ENCODE measurements at regions not wholly inside any gene's neighbourhood (a gene's known extent, or its start where the extent isn't known, plus 50 kb on each side); places are given as distances from the start of the nearest gene placed in this dataset.

DNA sequence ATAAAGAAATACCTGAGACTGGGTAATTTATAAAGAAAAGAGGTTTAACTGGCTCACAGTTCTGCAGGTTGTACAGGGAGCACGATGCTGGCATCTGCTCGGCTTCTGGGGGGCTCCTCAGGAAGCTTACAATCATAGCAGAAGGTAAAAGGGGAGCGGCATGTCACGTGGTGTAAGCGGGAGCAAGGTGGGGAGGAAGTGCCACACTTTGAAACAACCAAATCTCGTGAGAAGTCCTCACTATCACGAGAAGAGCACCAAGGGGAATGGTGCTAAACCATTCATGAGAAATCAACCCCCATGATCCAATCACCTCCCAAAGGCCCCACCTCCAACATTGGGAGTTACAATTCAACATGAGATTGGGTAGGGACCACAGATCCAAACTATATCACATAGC, 67.7 kb downstream of the AKR1B1 start:
- TF ChIP-seq, protein P1, sequence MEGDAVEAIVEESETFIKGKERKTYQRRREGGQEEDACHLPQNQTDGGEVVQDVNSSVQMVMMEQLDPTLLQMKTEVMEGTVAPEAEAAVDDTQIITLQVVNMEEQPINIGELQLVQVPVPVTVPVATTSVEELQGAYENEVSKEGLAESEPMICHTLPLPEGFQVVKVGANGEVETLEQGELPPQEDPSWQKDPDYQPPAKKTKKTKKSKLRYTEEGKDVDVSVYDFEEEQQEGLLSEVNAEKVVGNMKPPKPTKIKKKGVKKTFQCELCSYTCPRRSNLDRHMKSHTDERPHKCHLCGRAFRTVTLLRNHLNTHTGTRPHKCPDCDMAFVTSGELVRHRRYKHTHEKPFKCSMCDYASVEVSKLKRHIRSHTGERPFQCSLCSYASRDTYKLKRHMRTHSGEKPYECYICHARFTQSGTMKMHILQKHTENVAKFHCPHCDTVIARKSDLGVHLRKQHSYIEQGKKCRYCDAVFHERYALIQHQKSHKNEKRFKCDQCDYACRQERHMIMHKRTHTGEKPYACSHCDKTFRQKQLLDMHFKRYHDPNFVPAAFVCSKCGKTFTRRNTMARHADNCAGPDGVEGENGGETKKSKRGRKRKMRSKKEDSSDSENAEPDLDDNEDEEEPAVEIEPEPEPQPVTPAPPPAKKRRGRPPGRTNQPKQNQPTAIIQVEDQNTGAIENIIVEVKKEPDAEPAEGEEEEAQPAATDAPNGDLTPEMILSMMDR (IDR thresholded peaks at IDR 0.05; ENCODE audit: control extremely low read depth, extremely low read depth, low read depth, missing control alignments) = no peak
- DNase-seq (ENCODE audit: extremely low spot score) = no peak
- POLR2A ChIA-PET = no interaction called here
- CTCF ChIA-PET = interaction anchor here (0.8 kb wide), 1 partner anchor 9 kb away, joined by 3 read pairs; no protein-coding TSS in a partner anchor

DNA sequence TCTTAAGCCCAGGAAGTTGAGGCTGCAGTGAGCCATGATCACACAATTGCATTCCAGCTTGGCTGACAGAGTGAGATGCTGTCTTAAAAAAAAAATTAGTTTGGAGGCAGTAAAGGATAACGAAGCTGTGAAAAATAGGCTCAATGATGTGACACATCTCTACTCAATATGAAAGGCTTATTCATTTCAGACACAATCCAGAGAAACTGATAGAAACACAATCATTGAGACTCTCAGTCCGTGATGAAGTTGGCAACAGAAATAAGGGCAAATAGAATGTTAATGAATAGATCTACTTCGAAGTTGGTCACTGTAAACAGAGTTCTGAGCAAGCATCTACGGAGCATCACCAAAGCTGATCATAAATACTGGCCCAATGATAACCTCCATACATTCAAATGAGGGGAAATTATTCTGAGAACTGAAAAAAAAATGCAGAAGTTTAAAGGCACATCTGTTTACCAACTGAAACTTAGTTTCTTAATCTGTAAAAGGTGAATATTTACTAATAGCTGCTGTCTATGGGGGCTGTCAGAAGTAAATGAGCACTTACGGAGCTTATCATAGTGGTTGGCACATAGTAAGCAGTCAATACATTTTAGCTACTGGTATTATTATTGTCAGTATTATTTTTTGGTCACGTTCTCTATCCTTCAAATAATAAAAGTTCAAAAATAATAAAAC, 70.4 kb downstream of the AKR1B1 start:
- no peak for DNase-seq (ENCODE audit: extremely low spot score)
- ChIA-PET POLR2A (no interaction called here), CTCF (no interaction called here)
- TF ChIP-seq, protein P1 (IDR thresholded peaks at IDR 0.05; ENCODE audit: control extremely low read depth, extremely low read depth, low read depth, missing control alignments) = no peak

DNA sequence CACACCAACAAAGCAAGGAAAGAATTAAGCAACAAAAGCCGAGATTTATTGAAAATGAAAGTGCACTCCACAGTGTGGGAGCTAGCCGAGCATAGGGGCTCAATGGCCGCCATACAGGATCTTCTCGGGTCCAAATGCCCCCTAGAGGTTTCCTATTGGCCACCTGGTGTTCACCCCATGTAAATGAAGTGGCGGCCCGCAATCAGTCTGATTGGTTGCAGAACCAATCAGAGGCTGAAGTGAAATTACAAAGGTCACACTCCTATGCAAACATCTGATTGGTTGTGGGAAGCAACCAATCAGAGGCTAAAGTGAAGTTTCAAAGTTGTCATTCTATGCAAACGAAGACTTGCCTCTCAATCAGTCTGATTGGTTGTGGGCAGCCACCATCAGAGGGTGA, 61.8 kb upstream of the SLC35B4 start:
- DNase-seq (ENCODE audit: extremely low spot score) = no peak
- ChIA-PET CTCF (interaction anchor here (1.3 kb wide), 1 partner anchor 21 kb away, joined by 4 read pairs; no protein-coding TSS in a partner anchor), POLR2A (interaction anchor here (0.8 kb wide), 1 partner anchor 10 kb away, joined by 4 read pairs; no protein-coding TSS in a partner anchor)
- TF ChIP-seq, protein P1 (IDR thresholded peaks at IDR 0.05; ENCODE audit: control extremely low read depth, extremely low read depth, low read depth, missing control alignments) = no peak

DNA sequence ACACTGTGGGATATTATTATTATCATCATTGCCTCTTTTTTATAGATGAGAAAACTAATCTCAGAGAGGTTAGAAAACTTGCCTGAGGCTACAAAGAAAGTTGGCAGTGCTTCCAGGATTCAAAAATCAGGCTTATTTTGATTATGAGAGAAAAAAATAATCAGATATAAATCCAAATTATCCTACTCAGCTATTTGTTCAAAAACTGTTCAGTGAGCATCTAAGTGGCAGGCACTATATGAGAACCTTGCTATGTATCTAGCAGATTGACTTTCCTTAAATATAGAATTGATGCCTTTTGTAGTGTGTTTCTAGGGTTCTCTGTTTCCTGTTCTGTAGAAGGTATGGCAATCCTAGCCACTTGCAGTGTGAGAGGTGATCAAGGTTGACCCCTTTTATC, 60.0 kb upstream of the SLC35B4 start:
- POLR2A ChIA-PET = no interaction called here
- no peak for DNase-seq (ENCODE audit: extremely low spot score)
- TF ChIP-seq, protein P1 (IDR thresholded peaks at IDR 0.05; ENCODE audit: control extremely low read depth, extremely low read depth, low read depth, missing control alignments) = no peak
- CTCF ChIA-PET = interaction anchor here (1.2 kb wide), 1 partner anchor 10 kb away, joined by 3 read pairs; no protein-coding TSS in a partner anchor

DNA sequence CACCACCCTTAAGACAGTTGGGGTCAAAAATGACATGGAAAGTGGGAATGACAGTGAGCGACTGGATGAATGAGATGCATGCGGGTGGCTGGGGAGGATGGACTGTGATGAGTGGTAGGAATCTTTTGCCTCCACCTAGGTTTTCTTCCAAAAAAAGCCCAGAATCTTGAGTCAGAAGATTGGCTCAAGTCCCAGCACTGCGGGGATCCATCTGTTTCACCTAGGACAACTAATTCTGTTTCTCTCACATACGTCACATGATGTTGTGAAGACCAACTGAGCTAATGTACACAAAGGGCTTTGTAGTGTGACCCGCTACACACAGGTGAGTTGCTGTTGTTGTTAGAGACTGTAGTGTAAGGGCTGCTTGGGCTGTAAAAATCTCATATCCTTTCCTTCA, 58.5 kb upstream of the SLC35B4 start:
- CTCF ChIA-PET = interaction anchor here (1.7 kb wide), 1 partner anchor 17 kb away, joined by 5 read pairs; no protein-coding TSS in a partner anchor
- POLR2A ChIA-PET = interaction anchor here (0.6 kb wide), 1 partner anchor 40 kb away, joined by 5 read pairs; no protein-coding TSS in a partner anchor
- TF ChIP-seq, protein P1 (IDR thresholded peaks at IDR 0.05; ENCODE audit: control extremely low read depth, extremely low read depth, low read depth, missing control alignments) = no peak
- DNase-seq (ENCODE audit: extremely low spot score) = no peak

DNA sequence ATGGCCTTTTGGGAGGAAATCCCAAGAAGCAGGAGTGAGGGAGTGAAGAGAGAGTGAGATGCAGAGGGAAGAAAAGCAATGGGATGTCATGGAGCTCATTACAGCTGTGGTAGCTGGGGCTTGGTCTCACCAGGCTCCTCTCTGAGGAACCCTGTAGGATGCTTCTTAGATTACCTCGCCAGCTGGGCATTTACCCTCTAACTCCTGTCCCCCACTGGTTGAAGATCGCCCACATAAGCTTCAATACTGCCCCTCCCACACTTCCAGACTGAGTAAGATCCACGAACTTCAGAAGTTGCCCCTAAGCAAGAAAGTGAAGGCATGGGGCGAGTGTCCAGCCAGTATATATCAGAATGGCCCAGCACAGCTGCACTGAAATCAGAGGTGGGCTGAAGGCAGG, 58.1 kb upstream of the SLC35B4 start:
- no peak for DNase-seq (ENCODE audit: extremely low spot score)
- ChIA-PET POLR2A (no interaction called here), CTCF (interaction anchor here (1.7 kb wide), 1 partner anchor 17 kb away, joined by 5 read pairs; no protein-coding TSS in a partner anchor)
- TF ChIP-seq, protein P1 (IDR thresholded peaks at IDR 0.05; ENCODE audit: control extremely low read depth, extremely low read depth, low read depth, missing control alignments) = no peak

All from GM10248 (cell line).